ENCODE measurements at regions not wholly inside any gene's neighbourhood (a gene's known extent, or its start where the extent isn't known, plus 50 kb on each side); places are given as distances from the start of the nearest gene placed in this dataset.

- Histone ChIP-seq H3K36me3 (no peaks in the 10 kb centered on the region), H3K4me1 (no peaks in the 10 kb centered on the region), H3K27ac (no peak overlapping the region), H3K9me3 (no peaks in the 10 kb centered on the region), H3K4me3 (no peak overlapping the region), H3K27me3 (peaks cover 0 to 35% (median 4%) of the 10 kb centered on the region in 7 donors)
- 68 to 72% methylated on average over 6 of the region's 6 CpGs for WGBS, 2 donors
- no peak for TF ChIP-seq CTCF (IDR thresholded peaks at IDR 0.05)
- DNase-seq = no peak
- intact Hi-C loops (cut with DNase I) = no loop called here
- ATAC-seq = no peak
Measured at GRCh38 chr7:156217803-156218202, 405.5 kb upstream of the SHH start.

GRCh38 chr7:156209087-156209486 is 396.8 kb upstream of the SHH start:
- DNase-seq = no peak
- Histone ChIP-seq H3K4me3 (no peak overlapping the region), H3K4me1 (no peaks in the 10 kb centered on the region), H3K27me3 (peaks cover 0 to 14% (median 4%) of the 10 kb centered on the region in 7 donors), H3K36me3 (no peaks in the 10 kb centered on the region), H3K27ac (no peak overlapping the region), H3K9me3 (no peaks in the 10 kb centered on the region)
- no peak for ATAC-seq
- WGBS, 2 donors = 63 to 78% methylated on average over 7 of the region's 7 CpGs
- intact Hi-C loops (cut with DNase I) = no loop called here
- TF ChIP-seq CTCF (IDR thresholded peaks at IDR 0.05) = no peak

GRCh38 chr7:156207306-156207705 is 395.0 kb upstream of the SHH start:
- Histone ChIP-seq H3K4me1 (no peaks in the 10 kb centered on the region), H3K27ac (no peak overlapping the region), H3K4me3 (no peak overlapping the region), H3K9me3 (no peaks in the 10 kb centered on the region), H3K36me3 (no peaks in the 10 kb centered on the region), H3K27me3 (peaks cover 0 to 18% (median 4%) of the 10 kb centered on the region in 7 donors)
- 70 to 74% methylated on average over 6 of the region's 6 CpGs for WGBS, 2 donors
- intact Hi-C loops (cut with DNase I) = no loop called here
- ATAC-seq (no peak), DNase-seq (no peak)
- TF ChIP-seq CTCF (IDR thresholded peaks at IDR 0.05) = no peak

- no peaks in the 10 kb centered on the region for H3K36me3 ChIP-seq
- no peak for DNase-seq
- peaks cover 0 to 21% (median 0%) of the 10 kb centered on the region in 7 donors for H3K27me3 ChIP-seq
- H3K4me1 ChIP-seq = no peaks in the 10 kb centered on the region
- H3K9me3 ChIP-seq = no peaks in the 10 kb centered on the region
- H3K27ac ChIP-seq = no peak overlapping the region
- intact Hi-C loops (cut with DNase I) = no loop called here
- no peak for TF ChIP-seq CTCF (IDR thresholded peaks at IDR 0.05)
- no peak for ATAC-seq
- no peak overlapping the region for H3K4me3 ChIP-seq
- 84 to 87% methylated on average over 8 of the region's 8 CpGs for WGBS, 2 donors
Measured at GRCh38 chr7:156206174-156206573, 393.9 kb upstream of the SHH start.

Data from heart right ventricle (tissue), 16 donors.